Liver (tissue), 8 donors: ENCODE measurements at regions not wholly inside any gene's neighbourhood (a gene's known extent, or its start where the extent isn't known, plus 50 kb on each side); places are given as distances from the start of the nearest gene placed in this dataset.

Source experiments
- DNase-seq: peaks from one replicate; pipeline ENCODE4 v3.0.0-alpha.2; 2017; ENCODE audit warnings: low spot score
- H3K27ac ChIP-seq, 2 donors: one replicate each; pipeline ENCODE4 v1.7.0; 2013; ENCODE audit warnings: inconsistent platforms in 2 of 2, low read length in 2 of 2, control low read depth in 1 of 2, low read depth in 1 of 2, mild to moderate bottlenecking in 1 of 2
- H3K27me3 ChIP-seq, 4 donors: one replicate each; pipeline versions ENCODE4 v1.6.1 to v1.7.0; 2013; ENCODE audit warnings: low read length in 3 of 4, inconsistent platforms in 1 of 4, mild to moderate bottlenecking in 1 of 4, moderate library complexity in 1 of 4; ENCODE audit not compliant: control insufficient read depth in 4 of 4, insufficient read depth in 4 of 4
- H3K36me3 ChIP-seq, 4 donors: one replicate each; pipeline versions ENCODE4 v1.6.1 to v1.7.0; 2013; ENCODE audit warnings: low read length in 3 of 4, mild to moderate bottlenecking in 3 of 4, low read depth in 1 of 4, moderate library complexity in 1 of 4; ENCODE audit not compliant: control insufficient read depth in 4 of 4, insufficient read depth in 3 of 4
- H3K4me1 ChIP-seq, 4 donors: one replicate each; pipeline versions ENCODE4 v1.6.1 to v1.7.0; 2013; ENCODE audit warnings: low read length in 3 of 4, mild to moderate bottlenecking in 3 of 4, moderate library complexity in 1 of 4; ENCODE audit not compliant: control insufficient read depth in 4 of 4, insufficient read depth in 4 of 4
- H3K4me3 ChIP-seq, 3 donors: one replicate each; pipeline versions ENCODE4 v1.6.1 to v1.7.0; 2013; ENCODE audit warnings: low read length in 3 of 3, control low read depth in 1 of 3, low read depth in 1 of 3, mild to moderate bottlenecking in 1 of 3
- H3K9ac ChIP-seq, 2 donors: one replicate each; pipeline ENCODE4 v1.7.0; 2013; ENCODE audit warnings: low read length in 2 of 2, mild to moderate bottlenecking in 2 of 2, moderate library complexity in 2 of 2, control low read depth in 1 of 2, low read depth in 1 of 2
- H3K9me3 ChIP-seq, 4 donors: one replicate each; pipeline versions ENCODE4 v1.6.1 to v1.7.0; 2013; ENCODE audit warnings: low read length in 3 of 4; ENCODE audit not compliant: control insufficient read depth in 4 of 4
- CTCF ChIP-seq: fragments of 150-350 bp; IDR thresholded peaks from 2 replicates; pipeline ENCODE4 v1.5.1; 2017; ENCODE audit warnings: improper control_type of control experiment, low read depth, low read length; ENCODE audit not compliant: missing input control
- EGR1 ChIP-seq, 2 donors: IDR thresholded peaks; 2 replicates each; pipeline ENCODE4 v1.6.1; 2016 to 2018; ENCODE audit warnings: antibody characterized with exemption in 2 of 2, low read depth in 2 of 2
- GABPA ChIP-seq, 2 donors: IDR thresholded peaks in 1 of 2; conservative IDR thresholded peaks in 1 of 2; 2 replicates each; pipeline ENCODE4 v1.6.1; 2016; ENCODE audit warnings: antibody characterized with exemption in 2 of 2, mild to moderate bottlenecking in 1 of 2, moderate library complexity in 1 of 2
- HNF4A ChIP-seq, 2 donors: conservative IDR thresholded peaks; 2 replicates each; pipeline ENCODE4 v1.6.1; 2016; ENCODE audit warnings: antibody characterized with exemption in 2 of 2, mild to moderate bottlenecking in 2 of 2
- HNF4G ChIP-seq: IDR thresholded peaks from 2 replicates; pipeline ENCODE4 v1.6.1; 2016; ENCODE audit warnings: antibody characterized with exemption
- MAX ChIP-seq: IDR thresholded peaks from 2 replicates; pipeline ENCODE4 v1.6.1; 2016; ENCODE audit warnings: antibody characterized with exemption
- RAD21 ChIP-seq, 2 donors: IDR thresholded peaks; 2 replicates each; pipeline ENCODE4 v1.6.1; 2016; ENCODE audit warnings: antibody characterized with exemption in 2 of 2, mild to moderate bottlenecking in 2 of 2
- REST ChIP-seq: IDR thresholded peaks from 2 replicates; pipeline ENCODE4 v1.6.1; 2016; ENCODE audit warnings: antibody characterized with exemption, mild to moderate bottlenecking
- RXRA ChIP-seq, 2 donors: IDR thresholded peaks; 2 replicates each; pipeline ENCODE4 v1.6.1; 2017 to 2018; ENCODE audit warnings: antibody characterized with exemption in 2 of 2, mild to moderate bottlenecking in 1 of 2
- SP1 ChIP-seq: IDR thresholded peaks from 2 replicates; pipeline ENCODE4 v1.6.1; 2018; ENCODE audit warnings: antibody characterized with exemption, mild to moderate bottlenecking
- YY1 ChIP-seq: IDR thresholded peaks from 2 replicates; pipeline ENCODE4 v1.6.1; 2016; ENCODE audit warnings: antibody characterized with exemption, mild to moderate bottlenecking
- ZBTB33 ChIP-seq: IDR thresholded peaks from 2 replicates; pipeline ENCODE4 v1.6.1; 2016; ENCODE audit warnings: antibody characterized with exemption
- WGBS: extraction: QIAGEN DNeasy Blood & Tissue Kit; methylation state at CpG from one replicate; pipeline ENCODE4 v1.1.7; 2013; 5-methylcytosine and 5-hydroxymethylcytosine counted together
- donor health status: healthy.
- donor health status: healthy.
- donor health status: healthy.
- donor health status: healthy.
- donor health status: healthy.

- 70% methylated on average over 5 of the region's 5 CpGs for WGBS
- no peaks in the 10 kb centered on the region for H3K36me3 ChIP-seq
- no peak overlapping the region for H3K27ac ChIP-seq
- no peak overlapping the region for H3K9ac ChIP-seq
- no peak for DNase-seq
- H3K9me3 ChIP-seq, result no peaks in the 10 kb centered on the region
- TF ChIP-seq ZBTB33, result no peak
- TF ChIP-seq YY1, result no peak
- no peak for TF ChIP-seq GABPA (IDR thresholded peaks at IDR 0.05 in 1 of 2, conservative IDR thresholded peaks at IDR 0.05 in 1 of 2)
- TF ChIP-seq HNF4G, result no peak
- no peak for TF ChIP-seq SP1
- TF ChIP-seq EGR1 (IDR thresholded peaks at IDR 0.05; ENCODE audit: low read depth in 2 of 2), result no peak
- TF ChIP-seq MAX, result no peak
- TF ChIP-seq CTCF, result no peak
- TF ChIP-seq RXRA (IDR thresholded peaks at IDR 0.05), result no peak
- no peaks in the 10 kb centered on the region for H3K4me1 ChIP-seq
- H3K27me3 ChIP-seq, result peaks cover 0 to 8% (median 0%) of the 10 kb centered on the region in 4 donors
- no peak overlapping the region for H3K4me3 ChIP-seq
Measured at GRCh38 chr20:54848262-54848661, 372.9 kb downstream of the DOK5 start.

GRCh38 chr20:54846948-54847347 lies 371.6 kb downstream of the DOK5 start:
- Histone ChIP-seq H3K36me3 (no peaks in the 10 kb centered on the region), H3K4me1 (no peaks in the 10 kb centered on the region), H3K4me3 (no peak overlapping the region), H3K27ac (no peak overlapping the region), H3K27me3 (peaks cover 0 to 8% (median 0%) of the 10 kb centered on the region in 4 donors), H3K9me3 (no peaks in the 10 kb centered on the region), H3K9ac (no peak overlapping the region)
- 80% methylated on average over 4 of the region's 4 CpGs for WGBS
- TF ChIP-seq YY1 (no peak), REST (no peak)
- DNase-seq, result no peak

GRCh38 chr20:54844346-54844745 lies 369.0 kb downstream of the DOK5 start:
- Histone ChIP-seq H3K9me3 (no peaks in the 10 kb centered on the region), H3K9ac (no peak overlapping the region), H3K27ac (no peak overlapping the region), H3K4me3 (no peak overlapping the region), H3K36me3 (no peaks in the 10 kb centered on the region), H3K27me3 (peaks cover 0 to 5% (median 0%) of the 10 kb centered on the region in 4 donors), H3K4me1 (no peaks in the 10 kb centered on the region)
- TF ChIP-seq YY1 (no peak), GABPA (IDR thresholded peaks at IDR 0.05 in 1 of 2, conservative IDR thresholded peaks at IDR 0.05 in 1 of 2) (no peak), REST (no peak), HNF4A (conservative IDR thresholded peaks at IDR 0.05) (no peak), RAD21 (IDR thresholded peaks at IDR 0.05) (no peak), RXRA (IDR thresholded peaks at IDR 0.05) (no peak)
- DNase-seq, result no peak
- WGBS, result 62% methylated on average over 2 of the region's 2 CpGs
